Prostate gland (tissue), 2 donors: ENCODE measurements at regions not wholly inside any gene's neighbourhood (a gene's known extent, or its start where the extent isn't known, plus 50 kb on each side); places are given as distances from the start of the nearest gene placed in this dataset.

Experiments used
- POLR2A ChIP-seq: fragments of 450-650 bp; IDR thresholded peaks from one replicate; pipeline ENCODE4 v1.6.1; 2016; ENCODE audit warnings: antibody characterized with exemption, mild to moderate bottlenecking
- TF ChIP-seq, protein P1 (sequence below), 4 experiments: fragments of 200-600 bp in 2 of 4; fragments of 450-650 bp in 2 of 4; sonication (generic) in 2 of 4; IDR thresholded peaks; 1 replicate in 3 of 4; 2 replicates in 1 of 4; pipeline ENCODE4 v1.5.1; 2016 to 2019; ENCODE audit warnings: antibody characterized with exemption in 4 of 4, mild to moderate bottlenecking in 2 of 4, moderate library complexity in 2 of 4

DNA sequence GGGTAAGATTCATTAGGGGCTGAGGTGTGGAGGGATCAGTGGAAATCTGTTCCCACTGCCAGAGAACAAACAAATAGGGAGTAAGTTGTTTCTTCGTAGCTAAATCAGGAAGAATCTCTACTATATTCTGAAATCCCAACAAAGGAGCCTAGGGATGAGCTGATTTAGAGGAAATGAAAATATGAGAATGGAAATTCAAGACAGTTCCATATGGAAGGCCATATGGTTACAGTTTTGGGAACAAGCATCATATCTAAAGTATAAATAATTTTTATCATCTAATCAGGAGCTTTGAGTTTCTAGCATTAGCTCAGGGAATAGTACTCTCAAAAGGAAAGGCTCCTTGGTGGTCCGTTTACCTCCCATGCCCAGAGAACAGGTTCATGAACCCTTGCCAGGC lies 218.2 kb downstream of the AASDH start:
- no peak for TF ChIP-seq POLR2A
- TF ChIP-seq, protein P1, sequence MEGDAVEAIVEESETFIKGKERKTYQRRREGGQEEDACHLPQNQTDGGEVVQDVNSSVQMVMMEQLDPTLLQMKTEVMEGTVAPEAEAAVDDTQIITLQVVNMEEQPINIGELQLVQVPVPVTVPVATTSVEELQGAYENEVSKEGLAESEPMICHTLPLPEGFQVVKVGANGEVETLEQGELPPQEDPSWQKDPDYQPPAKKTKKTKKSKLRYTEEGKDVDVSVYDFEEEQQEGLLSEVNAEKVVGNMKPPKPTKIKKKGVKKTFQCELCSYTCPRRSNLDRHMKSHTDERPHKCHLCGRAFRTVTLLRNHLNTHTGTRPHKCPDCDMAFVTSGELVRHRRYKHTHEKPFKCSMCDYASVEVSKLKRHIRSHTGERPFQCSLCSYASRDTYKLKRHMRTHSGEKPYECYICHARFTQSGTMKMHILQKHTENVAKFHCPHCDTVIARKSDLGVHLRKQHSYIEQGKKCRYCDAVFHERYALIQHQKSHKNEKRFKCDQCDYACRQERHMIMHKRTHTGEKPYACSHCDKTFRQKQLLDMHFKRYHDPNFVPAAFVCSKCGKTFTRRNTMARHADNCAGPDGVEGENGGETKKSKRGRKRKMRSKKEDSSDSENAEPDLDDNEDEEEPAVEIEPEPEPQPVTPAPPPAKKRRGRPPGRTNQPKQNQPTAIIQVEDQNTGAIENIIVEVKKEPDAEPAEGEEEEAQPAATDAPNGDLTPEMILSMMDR (IDR thresholded peaks at IDR 0.05): no peak
